NOMO-1 treated with DMSO at 0.1 percent for 48 hours (cell line): ENCODE measurements at regions not wholly inside any gene's neighbourhood (a gene's known extent, or its start where the extent isn't known, plus 50 kb on each side); places are given as distances from the start of the nearest gene placed in this dataset.
"Not testable (repeated sequence)": the region's sequence is repeated elsewhere in the genome, so short reads cannot be mapped to it uniquely, and the experiment has no call there.

Experiments
- DNase-seq: peaks from one replicate; lab custom pipeline; 2025; ENCODE audit not compliant: unreplicated experiment; lab: John Stamatoyannopoulos, UW

DNA sequence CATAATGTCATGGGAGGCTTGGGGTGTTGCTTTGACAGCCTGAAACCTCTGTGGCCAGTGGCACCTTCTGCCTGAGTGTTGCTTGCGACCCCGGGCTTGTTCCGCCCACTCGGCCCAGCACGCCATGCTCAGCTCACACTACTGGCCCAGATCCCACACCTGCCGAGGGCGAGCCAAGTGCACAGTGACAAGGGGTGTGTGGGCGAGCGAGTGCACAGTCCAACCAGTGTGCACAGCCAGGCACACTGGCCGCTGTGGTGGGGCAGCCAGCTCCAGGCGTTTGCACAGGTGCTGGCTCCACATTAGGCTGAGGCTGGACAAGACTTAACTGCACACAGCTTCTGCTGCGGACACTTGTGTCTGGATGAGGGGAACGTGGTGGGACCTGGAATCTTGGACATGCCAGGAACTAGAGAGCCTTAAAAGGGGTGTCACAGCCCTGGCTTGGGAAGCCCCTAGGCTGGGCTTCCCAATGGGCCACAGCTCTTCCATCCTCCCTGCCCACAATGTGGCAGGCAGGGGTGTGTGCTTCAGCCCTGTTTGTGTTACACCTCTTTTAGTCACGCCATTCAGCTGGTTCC is 609.2 kb upstream of the FOXG1 start:
- no peak for DNase-seq

- no peak for DNase-seq
Measured at GRCh38 chr14:28157887-28158791, 608.4 kb upstream of the FOXG1 start.

GRCh38 chr14:28161040-28161439 is 605.5 kb upstream of the FOXG1 start:
- no peak for DNase-seq

- no peak for DNase-seq
Measured at GRCh38 chr14:28163233-28163632, 603.4 kb upstream of the FOXG1 start.

DNA sequence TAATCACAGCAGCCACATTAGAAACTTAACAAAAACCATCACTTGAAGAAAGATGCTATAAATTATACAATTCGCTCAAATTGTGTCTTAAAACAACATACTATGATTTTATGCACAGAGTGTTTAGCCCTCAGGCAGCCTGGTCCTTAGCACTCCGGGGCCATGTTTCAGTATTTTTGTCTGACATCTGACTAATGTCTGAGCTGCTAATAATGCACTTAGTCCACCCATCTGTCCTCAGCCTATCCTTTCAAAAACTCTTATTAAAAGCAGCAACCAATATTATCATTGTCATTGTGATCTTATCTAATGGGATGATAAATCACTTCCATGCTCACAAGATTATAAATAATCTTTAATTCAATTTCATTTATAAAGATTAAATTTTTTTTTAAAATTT is 602.7 kb upstream of the FOXG1 start:
- DNase-seq = no peak

GRCh38 chr14:28187902-28188830 is 578.4 kb upstream of the FOXG1 start:
- not testable (repeated sequence) for DNase-seq

- DNase-seq = no peak
Measured at GRCh38 chr14:28196878-28197277, 569.7 kb upstream of the FOXG1 start.

- DNase-seq = no peak
Measured at GRCh38 chr14:28220391-28220790, 546.2 kb upstream of the FOXG1 start.

GRCh38 chr14:28240909-28241308 is 525.7 kb upstream of the FOXG1 start:
- DNase-seq = no peak

DNA sequence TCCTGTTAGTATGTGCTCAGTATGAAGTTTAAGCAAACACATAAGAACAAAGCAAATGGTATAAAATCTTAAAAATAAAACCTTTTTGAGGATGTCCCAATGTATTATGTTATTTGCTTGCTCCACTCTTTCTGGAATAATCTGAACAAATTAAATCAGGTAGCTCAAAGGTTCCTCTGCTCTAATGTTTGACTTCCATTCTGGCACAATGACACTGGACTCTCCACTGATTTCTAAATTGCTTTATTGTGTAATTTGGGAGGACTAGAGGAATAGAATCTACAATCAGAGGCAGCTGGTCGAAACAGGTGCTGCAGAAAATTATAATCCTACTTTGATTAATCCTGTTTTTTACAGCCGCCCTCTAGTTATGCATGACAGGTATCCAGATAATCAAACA is 523.7 kb upstream of the FOXG1 start:
- DNase-seq = no peak

DNA sequence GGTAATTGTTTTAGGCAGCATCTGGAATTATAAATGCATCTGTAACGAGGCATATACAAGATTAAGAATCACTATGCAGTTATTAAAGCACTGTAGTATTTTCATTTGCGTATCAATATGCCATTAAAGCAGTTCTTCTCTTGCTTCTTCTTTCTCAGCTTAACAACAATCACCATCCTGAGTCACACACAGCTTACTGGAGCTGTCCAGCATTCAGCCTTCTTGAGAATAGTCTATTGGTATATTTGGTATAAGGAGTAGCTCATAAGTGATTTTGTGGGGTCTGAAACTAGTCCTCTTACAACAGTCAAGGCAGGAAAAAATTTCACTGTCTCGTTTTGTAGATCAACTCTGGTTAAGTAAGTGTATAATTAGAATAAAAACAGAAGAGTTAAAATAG is 523.0 kb upstream of the FOXG1 start:
- DNase-seq = no peak

DNA sequence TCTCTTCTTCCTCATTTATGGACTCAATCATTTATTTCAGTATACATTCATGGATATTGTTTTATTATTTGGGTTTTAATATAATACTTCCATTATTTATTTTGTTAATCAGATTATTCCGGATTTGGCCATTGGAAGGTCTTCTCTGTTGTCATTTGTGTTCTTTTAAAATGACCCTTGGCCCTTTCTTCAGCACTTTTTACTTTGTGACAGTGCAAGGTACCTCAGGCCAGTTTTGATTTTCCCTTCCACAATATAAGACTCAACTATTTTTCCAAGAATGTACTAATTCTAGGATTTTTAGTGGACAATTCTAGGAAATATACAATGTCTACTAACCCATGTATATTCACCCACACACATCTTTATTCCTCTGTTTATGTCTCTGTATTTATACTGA is 521.4 kb upstream of the FOXG1 start:
- no peak for DNase-seq

DNA sequence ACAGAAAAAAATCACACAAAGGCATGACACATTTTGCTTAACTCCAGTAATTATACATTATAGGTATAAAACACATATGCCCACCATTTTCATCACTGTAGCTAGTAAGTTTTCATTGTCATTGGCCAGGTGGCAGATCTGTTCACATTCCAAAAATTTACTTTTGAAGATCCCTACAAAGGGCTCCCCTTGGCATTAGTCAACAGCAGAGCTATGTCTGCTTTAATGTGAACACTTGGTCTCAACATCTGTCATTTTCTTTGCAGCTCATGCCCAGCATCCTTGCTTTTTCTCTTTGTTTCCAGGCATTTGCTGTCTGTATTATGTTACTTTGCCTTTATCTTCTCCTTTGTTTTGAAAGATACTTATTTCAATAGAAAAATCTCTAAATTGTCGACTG is 519.1 kb upstream of the FOXG1 start:
- DNase-seq = no peak

GRCh38 chr14:28252124-28252523 is 514.5 kb upstream of the FOXG1 start:
- not testable (repeated sequence) for DNase-seq

DNA sequence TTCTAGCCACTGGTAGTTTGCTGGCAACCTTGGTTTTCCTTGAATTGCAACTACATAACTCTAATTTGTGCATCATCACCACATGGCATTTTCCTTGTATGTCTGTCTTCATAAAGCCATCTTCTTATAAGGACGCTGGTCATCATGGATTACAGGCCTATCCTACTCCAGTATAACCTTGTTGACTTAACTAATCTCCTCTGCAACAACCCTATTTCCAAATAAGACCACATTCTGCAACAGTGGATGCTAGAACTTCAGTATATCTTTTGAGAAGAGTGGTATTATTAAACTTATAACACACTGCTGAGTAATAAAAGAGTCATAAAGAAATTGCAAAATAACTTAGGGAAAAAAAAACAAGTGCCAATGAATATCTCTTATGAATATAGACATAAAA is 511.8 kb upstream of the FOXG1 start:
- DNase-seq = no peak

- no peak for DNase-seq
Measured at GRCh38 chr14:28264306-28264705, 502.3 kb upstream of the FOXG1 start.

GRCh38 chr14:28272270-28272669 is 494.3 kb upstream of the FOXG1 start:
- no peak for DNase-seq

- DNase-seq = no peak
Measured at GRCh38 chr14:28280530-28280929, 486.1 kb upstream of the FOXG1 start.

DNA sequence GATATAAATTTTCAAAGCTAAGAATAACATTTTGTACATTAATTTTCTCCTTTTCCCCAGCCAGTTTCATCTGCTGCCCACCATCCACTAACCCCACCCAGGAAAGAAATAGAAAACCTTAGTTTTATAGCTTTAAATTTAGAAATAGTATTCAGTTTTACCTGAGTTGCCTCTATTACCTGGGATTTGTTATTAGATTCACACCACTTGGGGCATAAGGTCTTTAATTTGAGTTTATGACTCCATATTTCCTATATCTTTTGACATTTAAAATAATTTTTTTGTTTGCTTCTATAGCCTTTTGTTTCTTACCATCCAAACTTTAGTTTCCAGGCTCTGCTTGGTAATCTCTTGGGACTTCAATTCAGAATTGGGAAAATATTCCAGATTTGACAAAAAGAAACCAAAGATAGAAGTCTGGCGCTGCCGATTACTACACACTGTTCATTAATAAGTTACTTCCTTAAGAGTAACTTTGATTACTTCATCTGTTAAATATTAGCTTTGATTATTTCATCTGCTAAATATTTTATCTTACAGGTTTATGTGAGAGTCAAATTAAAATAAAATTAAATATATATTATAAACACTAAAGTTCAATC is 485.5 kb upstream of the FOXG1 start:
- DNase-seq = no peak

DNA sequence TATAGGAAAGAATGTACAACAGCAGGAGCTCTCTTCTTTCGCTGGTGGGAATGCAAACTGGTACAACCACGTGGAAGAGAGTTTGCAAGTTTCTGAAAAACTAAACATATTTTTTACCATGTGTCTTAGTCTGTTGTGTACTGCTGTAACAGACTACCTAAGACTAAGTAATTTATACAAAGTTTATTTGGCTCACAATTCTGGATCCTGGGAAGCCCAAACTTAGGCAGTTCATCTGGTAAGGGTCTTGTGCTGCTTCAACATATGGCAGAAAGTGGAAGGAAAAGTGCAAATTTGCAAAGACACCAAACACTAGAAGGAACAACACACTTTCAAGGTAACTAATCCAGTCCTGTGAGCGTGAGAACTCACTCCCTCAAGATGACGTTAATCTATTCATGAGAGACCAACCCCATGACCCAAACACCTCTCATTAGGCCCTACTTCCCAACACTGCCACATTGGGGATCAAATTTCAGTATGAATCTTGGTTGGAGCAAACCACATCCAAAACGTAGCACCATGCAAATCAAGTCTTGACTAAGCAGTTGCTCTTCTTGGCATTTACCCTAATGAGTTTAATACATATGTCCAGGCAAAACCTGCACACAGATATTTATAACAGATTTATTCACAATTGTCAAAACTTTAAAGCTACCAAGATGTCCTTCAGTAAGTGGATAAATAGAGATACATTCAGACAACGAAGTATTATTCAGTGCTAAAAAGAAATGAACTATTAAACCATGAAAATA is 481.9 kb upstream of the FOXG1 start:
- no peak for DNase-seq
